T-helper 9 cell (primary cell): ENCODE measurements at regions not wholly inside any gene's neighbourhood (a gene's known extent, or its start where the extent isn't known, plus 50 kb on each side); places are given as distances from the start of the nearest gene placed in this dataset.

Source experiments
- DNase-seq: peaks from one replicate; pipeline ENCODE4 v3.0.0-alpha.2; 2020

- DNase-seq, result no peak
Measured at GRCh38 chr17:36761203-36761950, 160.0 kb downstream of the MRM1 start.

- no peak for DNase-seq
Measured at GRCh38 chr17:36765436-36766043, 164.2 kb downstream of the MRM1 start.

- DNase-seq, result no peak
Measured at GRCh38 chr17:36768394-36768793, 167.0 kb downstream of the MRM1 start.

- DNase-seq, result no peak
Measured at GRCh38 chr17:36773039-36773438, 164.2 kb upstream of the LHX1 start.

GRCh38 chr17:36777118-36777517, 160.2 kb upstream of the LHX1 start:
- no peak for DNase-seq

- no peak for DNase-seq
Measured at GRCh38 chr17:36778448-36778847, 158.8 kb upstream of the LHX1 start.

- DNase-seq, result no peak
Measured at GRCh38 chr17:36779550-36779949, 157.7 kb upstream of the LHX1 start.

- DNase-seq, result no peak
Measured at GRCh38 chr17:36784633-36785032, 152.6 kb upstream of the LHX1 start.

GRCh38 chr17:36786867-36787266, 150.4 kb upstream of the LHX1 start:
- no peak for DNase-seq

- no peak for DNase-seq
Measured at GRCh38 chr17:36791150-36791941, 145.9 kb upstream of the LHX1 start.

- DNase-seq, result no peak
Measured at GRCh38 chr17:36791942-36792475, 145.3 kb upstream of the LHX1 start.

- DNase-seq, result no peak
Measured at GRCh38 chr17:36792849-36793248, 144.4 kb upstream of the LHX1 start.

GRCh38 chr17:36793976-36794375, 143.3 kb upstream of the LHX1 start:
- DNase-seq, result no peak

- DNase-seq, result no peak
Measured at GRCh38 chr17:36807496-36808179, 129.6 kb upstream of the LHX1 start.

- DNase-seq, result no peak
Measured at GRCh38 chr17:36808180-36808661, 129.1 kb upstream of the LHX1 start.

GRCh38 chr17:36812762-36813161, 124.5 kb upstream of the LHX1 start:
- DNase-seq, result no peak

- no peak for DNase-seq
Measured at GRCh38 chr17:36813357-36813756, 123.9 kb upstream of the LHX1 start.

GRCh38 chr17:36813957-36814563, 123.2 kb upstream of the LHX1 start:
- no peak for DNase-seq

- no peak for DNase-seq
Measured at GRCh38 chr17:36814958-36815357, 122.3 kb upstream of the LHX1 start.

- no peak for DNase-seq
Measured at GRCh38 chr17:36816214-36816906, 120.9 kb upstream of the LHX1 start.

GRCh38 chr17:36816907-36817288, 120.4 kb upstream of the LHX1 start:
- no peak for DNase-seq
